T-helper 9 cell (primary cell): ENCODE measurements at regions not wholly inside any gene's neighbourhood (a gene's known extent, or its start where the extent isn't known, plus 50 kb on each side); places are given as distances from the start of the nearest gene placed in this dataset.
"Not testable (repeated sequence)": the region's sequence is repeated elsewhere in the genome, so short reads cannot be mapped to it uniquely, and the experiment has no call there.

Experiments used
- DNase-seq: peaks from one replicate; pipeline ENCODE4 v3.0.0-alpha.2; 2020

GRCh38 chr4:163988865-163989264, 494.4 kb downstream of the TMA16 start:
- no peak for DNase-seq

- DNase-seq: no peak
These were observed 496.9 kb downstream of the TMA16 start for GRCh38 chr4:163991298-163991865.

GRCh38 chr4:164009435-164009834, 514.9 kb downstream of the TMA16 start:
- no peak for DNase-seq

GRCh38 chr4:164011791-164012190, 517.3 kb downstream of the TMA16 start:
- no peak for DNase-seq

- no peak for DNase-seq
These were observed 518.0 kb downstream of the TMA16 start for GRCh38 chr4:164012396-164013027.

- no peak for DNase-seq
These were observed 527.5 kb downstream of the TMA16 start for GRCh38 chr4:164021947-164022346.

GRCh38 chr4:164023214-164023613, 528.7 kb downstream of the TMA16 start:
- no peak for DNase-seq

- no peak for DNase-seq
These were observed 533.3 kb downstream of the TMA16 start for GRCh38 chr4:164027805-164028204.

- no peak for DNase-seq
These were observed 545.0 kb downstream of the TMA16 start for GRCh38 chr4:164039482-164039881.

- DNase-seq: no peak
These were observed 562.1 kb downstream of the TMA16 start for GRCh38 chr4:164056426-164057142.

- no peak for DNase-seq
These were observed 564.4 kb downstream of the TMA16 start for GRCh38 chr4:164058776-164059445.

GRCh38 chr4:164060456-164060855, 566.0 kb downstream of the TMA16 start:
- DNase-seq: no peak

GRCh38 chr4:164068392-164068791, 573.9 kb downstream of the TMA16 start:
- DNase-seq: no peak

GRCh38 chr4:164070625-164071024, 576.1 kb downstream of the TMA16 start:
- DNase-seq: no peak

- no peak for DNase-seq
These were observed 586.9 kb downstream of the TMA16 start for GRCh38 chr4:164081371-164081770.

- no peak for DNase-seq
These were observed 587.3 kb downstream of the TMA16 start for GRCh38 chr4:164081801-164082200.

GRCh38 chr4:164087733-164088132, 593.2 kb downstream of the TMA16 start:
- DNase-seq: no peak

GRCh38 chr4:164095313-164096110, 601.0 kb downstream of the TMA16 start:
- no peak for DNase-seq

- DNase-seq: no peak
These were observed 602.5 kb downstream of the TMA16 start for GRCh38 chr4:164096766-164097518.

GRCh38 chr4:164100741-164101365, 606.4 kb downstream of the TMA16 start:
- not testable (repeated sequence) for DNase-seq

GRCh38 chr4:164108971-164109370, 614.5 kb downstream of the TMA16 start:
- no peak for DNase-seq

- no peak for DNase-seq
These were observed 615.0 kb downstream of the TMA16 start for GRCh38 chr4:164109503-164109902.
